K562 (cell line): ENCODE measurements at regions not wholly inside any gene's neighbourhood (a gene's known extent, or its start where the extent isn't known, plus 50 kb on each side); places are given as distances from the start of the nearest gene placed in this dataset.

Source experiments
- ATAC-seq: fragments of 200-7000 bp; cut with Tn5 transposase; 3 replicates; pipeline ENCODE4 v1.9.1; 2020; ENCODE audit warnings: moderate library complexity
- BruUV-seq: library from RNA; stranded (reverse); fragments of 400-500 nt; replicated peaks from 2 replicates; lab custom pipeline; 2021; lab: Mats Ljungman, UMichigan
- CTCF ChIA-PET: fragments of 300-600 bp; formaldehyde crosslinking; extraction: SDS; loops from one replicate; lab custom pipeline; 2021; ENCODE audit warnings: low intra/inter-chr PET ratio; lab: Yijun Ruan, JAX
- POLR2A ChIA-PET: fragments of 300-600, 350-650 bp; sonication (Branson Sonifier 250); formaldehyde crosslinking; extraction: SDS; loops from one replicate; lab custom pipeline; 2021; ENCODE audit warnings: antibody characterized with exemption, inconsistent platforms; lab: Yijun Ruan, JAX
- DNase-seq, 4 experiments: peaks; one replicate each; pipeline versions ENCODE4 v3.0.0 to v3.0.0-alpha.2; 2011 to 2018; ENCODE audit warnings: low spot score in 3 of 4, mixed read lengths in 3 of 4; ENCODE audit errors: extremely low read depth in 1 of 4
- FAIRE-seq: peaks from 2 replicates; lab custom pipeline; 2011; peaks lifted over from hg19 to GRCh38; lab: Jason Lieb, UNC
- H2AFZ ChIP-seq: 2 replicates; pipeline ENCODE4 v1.6.0; 2011; ENCODE audit warnings: low read depth, low read length, control low read depth, inconsistent platforms
- H3K27ac ChIP-seq: fragments of 200-600 bp; 3 replicates; pipeline ENCODE4 v1.8.0; 2011; ENCODE audit warnings: low read depth, mild to moderate bottlenecking, control low read depth, inconsistent platforms, low read length, moderate library complexity, mixed read lengths; ENCODE audit errors: extremely low read depth
- H3K27me3 ChIP-seq, 2 experiments: fragments of 300-600 bp in 1 of 2; 2 replicates in 1 of 2; 3 replicates in 1 of 2; pipeline versions ENCODE4 v1.6.0 to v1.8.0; 2011; ENCODE audit warnings: inconsistent platforms in 2 of 2, low read length in 2 of 2, mild to moderate bottlenecking in 1 of 2, mixed read lengths in 1 of 2, moderate library complexity in 1 of 2; ENCODE audit not compliant: control insufficient read depth in 2 of 2, insufficient read depth in 2 of 2
- H3K36me3 ChIP-seq: fragments of 300-600 bp; 3 replicates; pipeline ENCODE4 v1.8.0; 2011; ENCODE audit warnings: mild to moderate bottlenecking, low read length, inconsistent platforms; ENCODE audit not compliant: control insufficient read depth, insufficient read depth
- H3K4me1 ChIP-seq, 2 experiments: fragments of 200-600 bp in 1 of 2; replicated peaks in 1 of 2; 2 replicates in 1 of 2; 3 replicates in 1 of 2; pipeline versions ENCODE4 v1.5.1 to v1.8.0; 2011; ENCODE audit warnings: inconsistent platforms in 2 of 2, low read length in 2 of 2, mild to moderate bottlenecking in 1 of 2, mixed read lengths in 1 of 2, moderate library complexity in 1 of 2; ENCODE audit not compliant: control insufficient read depth in 2 of 2, insufficient read depth in 2 of 2
- H3K4me2 ChIP-seq: 2 replicates; pipeline ENCODE4 v1.6.1; 2011; ENCODE audit warnings: low read length, control low read depth, inconsistent platforms, mixed read lengths; ENCODE audit not compliant: insufficient read depth
- H3K4me3 ChIP-seq: fragments of 200-600 bp; sonication (generic), shearing (Covaris generic); 2 replicates; pipeline ENCODE4 v1.5.1; 2016; ENCODE audit warnings: control low read depth, inconsistent platforms
- H3K79me2 ChIP-seq: fragments of 200-600 bp; 3 replicates; pipeline ENCODE4 v1.8.0; 2011; ENCODE audit warnings: low read length, inconsistent platforms; ENCODE audit not compliant: control insufficient read depth, insufficient read depth
- H3K9ac ChIP-seq, 2 experiments: 2 replicates each; pipeline versions ENCODE4 v1.6.0 to v1.6.1; 2011; ENCODE audit warnings: low read depth in 2 of 2, low read length in 2 of 2, control low read depth in 1 of 2, inconsistent platforms in 1 of 2, mild to moderate bottlenecking in 1 of 2, mixed read lengths in 1 of 2; ENCODE audit not compliant: insufficient read depth in 1 of 2
- H3K9me1 ChIP-seq: one replicate; pipeline ENCODE4 v1.6.0; 2011; ENCODE audit warnings: inconsistent platforms, mild to moderate bottlenecking, low read length, moderate library complexity; ENCODE audit not compliant: control insufficient read depth, insufficient read depth
- H3K9me3 ChIP-seq: replicated peaks from 2 replicates; pipeline ENCODE4 v1.5.1; 2011; ENCODE audit warnings: low read depth, low read length, inconsistent platforms; ENCODE audit not compliant: control insufficient read depth, insufficient read depth
- H4K20me1 ChIP-seq: replicated peaks from 2 replicates; pipeline ENCODE4 v1.6.1; 2011; ENCODE audit warnings: low read length, inconsistent platforms, mixed read lengths; ENCODE audit not compliant: control insufficient read depth, insufficient read depth
- CXXC5 ChIP-seq: fragments of 250-450 bp; sonication (Bioruptor Pico); IDR thresholded peaks from 2 replicates; pipeline ENCODE4 v1.8.0; 2022; ENCODE audit warnings: inconsistent platforms, mild to moderate bottlenecking, moderate library complexity
- FOXJ2 ChIP-seq: fragments of 200-800 bp; sonication (Bioruptor generic); IDR thresholded peaks from 2 replicates; pipeline ENCODE4 v1.6.1; 2016; ENCODE audit warnings: missing genetic modification characterization, missing compliant biosample characterization
- HDGF ChIP-seq: fragments of 450-650 bp; IDR thresholded peaks from 2 replicates; pipeline ENCODE4 v1.6.1; 2016
- HNRNPH1 ChIP-seq: fragments of 200-400 bp; formaldehyde crosslinking; optimal IDR thresholded peaks from 2 replicates; pipeline ENCODE3; 2017; ENCODE audit warnings: low read depth, mild to moderate bottlenecking, low read length, moderate library complexity
- MBD2 ChIP-seq: sonication (generic); IDR thresholded peaks from 2 replicates; pipeline ENCODE4 v1.6.1; 2016; ENCODE audit warnings: low read depth, borderline replicate concordance
- MEF2D ChIP-seq: conservative IDR thresholded peaks from 2 replicates; pipeline ENCODE4 v1.6.1; 2016; ENCODE audit warnings: low read depth, missing genetic modification characterization, missing compliant biosample characterization
- MEIS2 ChIP-seq: fragments of 450-650 bp; IDR thresholded peaks from 2 replicates; pipeline ENCODE4 v1.6.1; 2014; ENCODE audit warnings: mild to moderate bottlenecking; ENCODE audit not compliant: partially characterized antibody
- SRSF7 ChIP-seq: fragments of 200-400 bp; formaldehyde crosslinking; optimal IDR thresholded peaks from 2 replicates; pipeline ENCODE3; 2017; ENCODE audit warnings: mild to moderate bottlenecking, low read depth, low read length
- ZNF12 ChIP-seq: sonication (generic); formaldehyde crosslinking; IDR thresholded peaks from 2 replicates; pipeline ENCODE4 v1.4.0; 2020; ENCODE audit warnings: mild to moderate bottlenecking, missing genetic modification reagents
- ZNF217 ChIP-seq: sonication (generic); formaldehyde crosslinking; IDR thresholded peaks from 2 replicates; pipeline ENCODE4 v1.8.0; 2022; ENCODE audit warnings: mild to moderate bottlenecking, missing genetic modification reagents
- WGBS: fragments of 100-300 bp; shearing (Covaris generic); methylation state at CpG from one replicate; pipeline ENCODE4 v1.1.6; 2016; ENCODE audit warnings: low coverage, mixed read lengths; ENCODE audit not compliant: insufficient coverage; ENCODE audit errors: missing lambda C conversion rate; 5-methylcytosine and 5-hydroxymethylcytosine counted together
- in situ Hi-C: fragments of 300-500 bp; cut with MboI; formaldehyde crosslinking; loops from 4 replicates; pipeline ENCODE4 v1.15.0; 2018; ENCODE audit warnings: inconsistent platforms, mixed read lengths
- intact Hi-C: fragments of 100-400 bp; cut with micrococcal nuclease; formaldehyde crosslinking; loops from 2 replicates; pipeline ENCODE4 v1.14.2; 2022
- TF ChIP-seq, protein P1 (sequence below): IDR thresholded peaks from 2 replicates; pipeline ENCODE4 v1.6.1; 2012; ENCODE audit warnings: low read depth, low read length, improper control_type of control experiment, borderline replicate concordance
- TF ChIP-seq, protein P2 (sequence below): fragments of 250-450 bp; sonication (Bioruptor Pico); IDR thresholded peaks from 2 replicates; pipeline ENCODE4 v1.8.0; 2022; ENCODE audit warnings: inconsistent platforms, mild to moderate bottlenecking, moderate library complexity, borderline replicate concordance
- TF ChIP-seq, protein P3 (sequence below): fragments of 250-450 bp; sonication (Bioruptor Pico); IDR thresholded peaks from 2 replicates; pipeline ENCODE4 v1.5.0; 2021; ENCODE audit warnings: mild to moderate bottlenecking, moderate library complexity
- TF ChIP-seq, protein P4 (sequence below): conservative IDR thresholded peaks from 2 replicates; pipeline ENCODE4 v1.6.1; 2011; ENCODE audit warnings: low read depth, mild to moderate bottlenecking, low read length; ENCODE audit not compliant: control insufficient read depth

DNA sequence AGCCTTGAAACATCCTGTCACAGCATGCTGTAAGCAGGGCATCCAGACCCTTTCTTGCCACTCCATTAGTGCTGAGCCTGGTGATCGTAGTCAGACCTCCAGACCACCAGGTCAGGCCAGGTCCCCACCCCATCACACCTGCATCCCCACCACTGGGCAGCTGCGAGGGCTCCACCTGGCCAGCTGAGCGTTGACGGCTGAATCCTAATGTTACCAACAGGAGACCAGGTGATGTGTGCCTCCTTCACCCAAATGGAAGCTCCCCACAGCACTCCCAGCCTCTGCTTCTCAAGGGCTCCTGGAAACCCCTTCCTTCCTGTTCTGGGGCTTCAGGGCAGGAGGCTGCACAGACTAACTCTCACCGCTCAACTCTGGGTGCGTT lies 189.4 kb downstream of the C16orf95 start:
- FAIRE-seq: no peak
- Histone ChIP-seq H4K20me1 (no peaks in the 10 kb centered on the region), H3K4me3 (no peak overlapping the region), H3K9ac (no peak overlapping the region), H3K9me1 (no peaks in the 10 kb centered on the region), H2AFZ (no peak overlapping the region), H3K9me3 (peaks cover 3% of the 10 kb centered on the region), H3K27ac (no peak overlapping the region), H3K4me2 (no peak overlapping the region), H3K36me3 (no peaks in the 10 kb centered on the region), H3K79me2 (no peaks in the 10 kb centered on the region), H3K27me3 (peaks cover 3 to 59% of the 10 kb centered on the region in 2 experiments; a peak in 2 of 5 replicates), H3K4me1 (peaks cover 0 to 7% of the 10 kb centered on the region in 2 experiments; a peak in 2 of 5 replicates)
- BruUV-seq: no TSS peak
- ATAC-seq: no peak
- no peak for DNase-seq
- 4% methylated on average over 6 of the region's 6 CpGs for WGBS
- in situ Hi-C loops (no loop called here), intact Hi-C loops (no loop called here)
- ChIA-PET CTCF (no interaction called here), POLR2A (no interaction called here)
- TF ChIP-seq FOXJ2 (tag) (no peak), CXXC5 (no peak), HDGF (no peak), HNRNPH1 (no peak), MEF2D (tag) (no peak), SRSF7 (no peak), ZNF12 (CRISPR knock-in tag) (no peak), MBD2 (no peak), MEIS2 (no peak), ZNF217 (CRISPR knock-in tag) (no peak)
- TF ChIP-seq, protein P1, sequence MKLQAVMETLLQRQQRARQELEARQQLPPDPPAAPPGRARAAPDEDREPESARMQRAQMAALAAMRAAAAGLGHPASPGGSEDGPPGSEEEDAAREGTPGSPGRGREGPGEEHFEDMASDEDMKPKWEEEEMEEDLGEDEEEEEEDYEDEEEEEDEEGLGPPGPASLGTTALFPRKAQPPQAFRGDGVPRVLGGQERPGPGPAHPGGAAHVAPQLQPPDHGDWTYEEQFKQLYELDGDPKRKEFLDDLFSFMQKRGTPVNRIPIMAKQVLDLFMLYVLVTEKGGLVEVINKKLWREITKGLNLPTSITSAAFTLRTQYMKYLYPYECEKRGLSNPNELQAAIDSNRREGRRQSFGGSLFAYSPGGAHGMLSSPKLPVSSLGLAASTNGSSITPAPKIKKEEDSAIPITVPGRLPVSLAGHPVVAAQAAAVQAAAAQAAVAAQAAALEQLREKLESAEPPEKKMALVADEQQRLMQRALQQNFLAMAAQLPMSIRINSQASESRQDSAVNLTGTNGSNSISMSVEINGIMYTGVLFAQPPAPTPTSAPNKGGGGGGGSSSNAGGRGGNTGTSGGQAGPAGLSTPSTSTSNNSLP: no peak
- TF ChIP-seq, protein P2, sequence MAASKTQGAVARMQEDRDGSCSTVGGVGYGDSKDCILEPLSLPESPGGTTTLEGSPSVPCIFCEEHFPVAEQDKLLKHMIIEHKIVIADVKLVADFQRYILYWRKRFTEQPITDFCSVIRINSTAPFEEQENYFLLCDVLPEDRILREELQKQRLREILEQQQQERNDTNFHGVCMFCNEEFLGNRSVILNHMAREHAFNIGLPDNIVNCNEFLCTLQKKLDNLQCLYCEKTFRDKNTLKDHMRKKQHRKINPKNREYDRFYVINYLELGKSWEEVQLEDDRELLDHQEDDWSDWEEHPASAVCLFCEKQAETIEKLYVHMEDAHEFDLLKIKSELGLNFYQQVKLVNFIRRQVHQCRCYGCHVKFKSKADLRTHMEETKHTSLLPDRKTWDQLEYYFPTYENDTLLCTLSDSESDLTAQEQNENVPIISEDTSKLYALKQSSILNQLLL (CRISPR knock-in tag): no peak
- TF ChIP-seq, protein P3, sequence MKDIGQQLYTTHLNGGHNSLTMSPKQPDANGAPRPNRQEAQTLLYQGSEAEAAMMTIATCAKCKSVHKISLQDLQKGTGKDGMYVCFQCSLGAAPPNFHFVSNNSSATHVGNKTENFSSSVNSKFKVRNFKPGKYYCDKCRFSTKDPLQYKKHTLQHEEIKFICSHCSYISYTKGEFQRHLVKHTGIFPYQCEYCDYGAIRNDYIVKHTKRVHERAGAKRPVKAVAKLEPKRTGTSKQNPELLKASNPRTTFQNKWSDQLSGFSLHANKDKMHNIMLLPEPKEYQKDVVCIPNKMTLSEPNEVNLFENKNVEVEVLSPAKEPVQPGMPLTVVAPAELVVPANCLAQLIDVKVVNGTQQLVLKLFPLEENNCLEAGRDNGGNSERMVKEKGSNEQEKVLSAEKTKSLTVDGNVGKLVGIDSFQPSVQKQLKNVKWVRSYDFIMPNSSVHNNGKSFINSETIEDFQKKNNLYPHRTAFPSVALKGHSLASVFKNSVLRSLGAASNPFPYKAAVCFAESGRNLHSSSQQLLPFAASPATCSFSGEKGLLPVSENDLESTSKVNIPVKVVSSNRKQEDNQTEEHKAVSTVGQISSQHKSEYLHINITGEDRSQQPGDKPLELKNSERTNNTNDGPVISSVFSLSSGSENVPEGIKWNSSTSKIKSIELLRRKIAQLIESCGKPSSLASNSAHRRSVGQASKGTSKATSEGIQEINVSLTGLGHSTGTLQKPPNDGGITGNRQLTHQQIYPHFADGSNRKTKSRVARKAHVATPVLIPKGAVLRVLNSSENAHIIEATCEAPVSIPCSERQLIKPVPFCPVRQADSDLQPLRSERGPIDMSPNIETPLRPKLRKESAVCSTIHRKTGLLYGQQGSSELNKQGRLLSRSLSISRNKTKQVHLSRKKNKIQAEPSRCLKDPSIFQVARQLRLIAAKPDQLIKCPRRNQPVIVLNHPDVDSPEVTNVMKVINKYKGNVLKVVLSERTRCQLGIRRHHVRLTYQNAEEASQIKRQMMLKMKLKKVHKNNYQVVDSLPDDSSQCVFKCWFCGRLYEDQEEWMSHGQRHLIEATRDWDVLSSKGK: no peak
- TF ChIP-seq, protein P4, sequence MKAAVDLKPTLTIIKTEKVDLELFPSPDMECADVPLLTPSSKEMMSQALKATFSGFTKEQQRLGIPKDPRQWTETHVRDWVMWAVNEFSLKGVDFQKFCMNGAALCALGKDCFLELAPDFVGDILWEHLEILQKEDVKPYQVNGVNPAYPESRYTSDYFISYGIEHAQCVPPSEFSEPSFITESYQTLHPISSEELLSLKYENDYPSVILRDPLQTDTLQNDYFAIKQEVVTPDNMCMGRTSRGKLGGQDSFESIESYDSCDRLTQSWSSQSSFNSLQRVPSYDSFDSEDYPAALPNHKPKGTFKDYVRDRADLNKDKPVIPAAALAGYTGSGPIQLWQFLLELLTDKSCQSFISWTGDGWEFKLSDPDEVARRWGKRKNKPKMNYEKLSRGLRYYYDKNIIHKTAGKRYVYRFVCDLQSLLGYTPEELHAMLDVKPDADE: no peak
